ENCODE measurements at regions not wholly inside any gene's neighbourhood (a gene's known extent, or its start where the extent isn't known, plus 50 kb on each side); places are given as distances from the start of the nearest gene placed in this dataset.
A peak's percentile ranks its signal among the peaks of the same experiment; 100 is the strongest.

DNA sequence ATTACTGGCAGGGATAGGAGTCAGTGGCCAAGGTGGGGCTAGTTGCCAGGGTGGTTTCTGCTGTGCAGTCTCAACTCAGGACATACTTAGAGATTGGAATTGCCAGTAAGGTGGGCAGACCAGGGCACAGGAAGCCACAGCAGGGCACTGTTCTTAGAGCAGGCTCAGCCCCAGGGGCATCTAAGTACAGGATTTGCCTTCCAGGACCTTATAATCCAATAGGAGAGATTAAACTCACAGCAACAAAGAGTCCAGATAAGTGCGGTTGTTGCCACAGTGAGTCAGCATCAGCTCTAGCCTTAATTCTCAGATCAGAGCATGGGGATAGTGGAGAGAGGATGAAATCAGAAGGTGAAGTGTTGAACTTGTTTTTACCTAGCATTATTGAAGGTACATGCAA is 265.8 kb upstream of the TRPC7 start:
- no peak for DNase-seq
- no peak overlapping the region for H3K4me3 ChIP-seq
- H3K4me1 ChIP-seq = no peaks in the 10 kb centered on the region
- H3K36me3 ChIP-seq = no peaks in the 10 kb centered on the region
- no peak overlapping the region for H3K27ac ChIP-seq
- no peak for ATAC-seq
- H3K9me3 ChIP-seq = no peaks in the 10 kb centered on the region
- H3K27me3 ChIP-seq = no peaks in the 10 kb centered on the region
- intact Hi-C loops (cut with DNase I) = no loop called here
- TF ChIP-seq, protein P1, sequence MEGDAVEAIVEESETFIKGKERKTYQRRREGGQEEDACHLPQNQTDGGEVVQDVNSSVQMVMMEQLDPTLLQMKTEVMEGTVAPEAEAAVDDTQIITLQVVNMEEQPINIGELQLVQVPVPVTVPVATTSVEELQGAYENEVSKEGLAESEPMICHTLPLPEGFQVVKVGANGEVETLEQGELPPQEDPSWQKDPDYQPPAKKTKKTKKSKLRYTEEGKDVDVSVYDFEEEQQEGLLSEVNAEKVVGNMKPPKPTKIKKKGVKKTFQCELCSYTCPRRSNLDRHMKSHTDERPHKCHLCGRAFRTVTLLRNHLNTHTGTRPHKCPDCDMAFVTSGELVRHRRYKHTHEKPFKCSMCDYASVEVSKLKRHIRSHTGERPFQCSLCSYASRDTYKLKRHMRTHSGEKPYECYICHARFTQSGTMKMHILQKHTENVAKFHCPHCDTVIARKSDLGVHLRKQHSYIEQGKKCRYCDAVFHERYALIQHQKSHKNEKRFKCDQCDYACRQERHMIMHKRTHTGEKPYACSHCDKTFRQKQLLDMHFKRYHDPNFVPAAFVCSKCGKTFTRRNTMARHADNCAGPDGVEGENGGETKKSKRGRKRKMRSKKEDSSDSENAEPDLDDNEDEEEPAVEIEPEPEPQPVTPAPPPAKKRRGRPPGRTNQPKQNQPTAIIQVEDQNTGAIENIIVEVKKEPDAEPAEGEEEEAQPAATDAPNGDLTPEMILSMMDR (IDR thresholded peaks at IDR 0.05) = no peak

DNA sequence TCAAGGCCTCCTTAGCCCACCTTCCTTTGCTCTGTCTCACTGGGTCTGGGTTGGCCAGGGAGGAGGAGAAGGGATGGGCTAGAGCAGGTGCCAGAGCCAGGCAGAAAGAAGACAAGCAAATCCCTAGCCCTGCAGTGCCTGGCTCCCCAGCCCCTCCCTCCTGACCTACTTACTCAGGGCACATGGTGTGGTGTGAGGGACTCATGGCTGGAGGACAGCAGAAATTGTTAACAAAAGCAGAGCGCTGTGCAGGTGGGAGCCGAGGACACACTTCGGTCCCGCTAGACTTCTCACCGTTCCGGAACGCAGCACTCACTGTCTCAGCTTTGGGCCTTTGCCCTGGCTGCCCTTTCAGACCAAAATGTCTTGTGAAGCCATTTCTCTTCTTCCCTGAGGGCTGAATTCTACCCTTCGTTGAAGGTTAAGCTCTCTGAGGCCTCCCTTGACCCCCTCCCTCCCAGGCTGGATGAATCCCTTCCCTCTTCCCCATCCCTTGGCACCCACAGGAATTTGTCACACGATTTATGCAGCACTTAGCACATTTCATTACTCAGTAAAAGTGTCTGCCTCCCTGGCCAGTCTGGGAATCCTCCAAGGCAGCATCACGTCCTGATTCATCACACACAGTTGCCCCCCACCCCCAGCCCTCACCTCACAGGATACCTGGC is 263.9 kb upstream of the TRPC7 start:
- H3K4me1 ChIP-seq = no peaks in the 10 kb centered on the region
- ATAC-seq (peak; percentile 39), DNase-seq (no peak)
- no peak overlapping the region for H3K4me3 ChIP-seq
- no peaks in the 10 kb centered on the region for H3K9me3 ChIP-seq
- H3K27me3 ChIP-seq = no peaks in the 10 kb centered on the region
- no peaks in the 10 kb centered on the region for H3K36me3 ChIP-seq
- H3K27ac ChIP-seq = no peak overlapping the region
- TF ChIP-seq, protein P1 (IDR thresholded peaks at IDR 0.05) = no peak
- intact Hi-C loops (cut with DNase I) = no loop called here

DNA sequence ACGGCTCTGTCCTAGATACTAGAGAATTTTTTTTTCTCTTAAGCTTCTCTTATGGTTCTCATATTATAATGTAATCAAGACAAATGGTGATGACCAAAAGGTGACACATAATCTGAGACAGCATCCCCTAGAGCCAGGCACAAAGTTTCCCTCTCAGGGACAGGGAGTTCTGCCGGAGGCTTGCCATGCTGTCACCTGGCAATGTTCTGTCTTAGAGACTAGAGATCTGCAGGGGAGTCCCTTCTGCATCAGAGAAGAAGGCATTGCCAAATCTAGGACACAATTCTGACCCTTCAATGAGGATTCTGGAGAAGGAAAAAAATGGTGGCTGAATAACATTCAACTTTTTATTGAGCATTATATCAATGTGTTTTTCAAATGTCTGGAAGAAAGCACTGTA is 261.2 kb upstream of the TRPC7 start:
- Histone ChIP-seq H3K36me3 (no peaks in the 10 kb centered on the region), H3K4me3 (no peak overlapping the region), H3K4me1 (no peaks in the 10 kb centered on the region), H3K9me3 (no peaks in the 10 kb centered on the region), H3K27ac (no peak overlapping the region), H3K27me3 (no peaks in the 10 kb centered on the region)
- DNase-seq (no peak), ATAC-seq (no peak)
- intact Hi-C loops (cut with DNase I) = no loop called here
- TF ChIP-seq, protein P1 (IDR thresholded peaks at IDR 0.05) = no peak

DNA sequence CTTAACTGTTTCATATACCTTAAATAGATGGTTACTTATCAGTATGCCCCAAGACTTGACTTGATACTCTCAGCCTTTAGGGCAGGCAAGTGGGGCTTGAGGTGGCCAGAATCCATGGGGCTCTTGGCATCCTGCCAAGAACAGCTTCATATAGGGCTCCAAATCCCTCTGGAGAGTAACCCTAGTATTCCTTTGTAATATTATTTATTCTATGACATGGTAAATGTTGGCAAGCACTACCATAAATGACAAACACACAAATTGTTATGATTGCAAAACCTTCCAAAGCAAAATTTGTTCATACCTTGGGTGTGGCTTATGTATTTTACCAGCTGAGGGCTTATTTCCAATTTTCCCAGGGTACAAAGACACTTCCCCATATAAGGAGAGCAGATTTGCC is 257.4 kb upstream of the TRPC7 start:
- TF ChIP-seq, protein P1 (IDR thresholded peaks at IDR 0.05) = no peak
- DNase-seq = no peak
- no peak overlapping the region for H3K27ac ChIP-seq
- H3K4me3 ChIP-seq = no peak overlapping the region
- no peaks in the 10 kb centered on the region for H3K27me3 ChIP-seq
- intact Hi-C loops (cut with DNase I) = no loop called here
- H3K4me1 ChIP-seq = no peaks in the 10 kb centered on the region
- no peak for ATAC-seq
- H3K36me3 ChIP-seq = no peaks in the 10 kb centered on the region
- no peaks in the 10 kb centered on the region for H3K9me3 ChIP-seq

DNA sequence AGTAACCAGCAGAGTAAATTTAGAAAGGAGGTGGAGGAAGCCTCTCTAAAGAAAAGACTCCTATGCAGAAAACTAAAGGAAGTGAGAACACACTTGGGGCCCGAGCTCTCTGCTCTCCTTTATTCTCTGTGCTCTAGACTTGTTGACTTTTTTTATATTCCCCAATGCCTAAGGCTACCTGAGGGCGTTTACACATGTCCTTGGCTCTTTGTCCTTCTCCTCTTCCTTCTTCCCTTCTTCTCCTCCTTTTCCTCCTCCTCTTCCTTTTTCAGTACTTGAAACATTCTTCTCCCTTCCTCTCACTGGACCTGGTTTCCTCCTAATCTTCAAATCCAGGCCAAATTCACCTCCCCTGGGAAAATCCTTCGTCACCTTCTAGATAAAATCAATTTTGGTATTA is 256.4 kb upstream of the TRPC7 start:
- TF ChIP-seq, protein P1 (IDR thresholded peaks at IDR 0.05) = no peak
- H3K4me3 ChIP-seq = no peak overlapping the region
- no peaks in the 10 kb centered on the region for H3K36me3 ChIP-seq
- no peak for ATAC-seq
- H3K27me3 ChIP-seq = no peaks in the 10 kb centered on the region
- no peaks in the 10 kb centered on the region for H3K4me1 ChIP-seq
- no peak for DNase-seq
- no peaks in the 10 kb centered on the region for H3K9me3 ChIP-seq
- no peak overlapping the region for H3K27ac ChIP-seq
- intact Hi-C loops (cut with DNase I) = no loop called here

DNA sequence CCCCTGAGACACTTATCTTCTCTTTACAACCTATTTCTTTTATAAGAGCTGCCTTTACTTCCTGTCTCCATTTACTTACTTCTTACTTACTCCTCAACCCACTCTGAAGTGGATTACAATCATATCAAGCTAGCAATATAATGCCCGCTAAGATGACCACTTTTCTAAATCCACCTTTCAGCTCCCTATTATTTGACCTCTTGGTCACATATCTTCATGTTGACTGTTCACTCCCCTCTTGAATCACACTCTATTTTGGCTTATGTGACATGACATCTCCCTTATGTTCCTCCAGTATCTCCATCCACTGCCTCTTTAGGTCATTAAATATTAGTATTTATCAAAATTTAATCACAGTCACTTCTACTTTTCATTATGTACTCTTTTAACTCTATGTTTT is 255.3 kb upstream of the TRPC7 start:
- H3K4me3 ChIP-seq = no peak overlapping the region
- TF ChIP-seq, protein P1 (IDR thresholded peaks at IDR 0.05) = no peak

More for the DNA sequence above, 255.3 kb upstream of the TRPC7 start:
- Histone ChIP-seq H3K27ac (no peak overlapping the region), H3K9me3 (no peaks in the 10 kb centered on the region), H3K4me1 (no peaks in the 10 kb centered on the region), H3K36me3 (no peaks in the 10 kb centered on the region), H3K27me3 (no peaks in the 10 kb centered on the region)
- intact Hi-C loops (cut with DNase I) = no loop called here
- DNase-seq = no peak
- ATAC-seq = no peak
